HG02970 (cell line): ENCODE measurements at regions not wholly inside any gene's neighbourhood (a gene's known extent, or its start where the extent isn't known, plus 50 kb on each side); places are given as distances from the start of the nearest gene placed in this dataset.

Source experiments
- ATAC-seq: cut with Tn5 transposase; IDR thresholded peaks from one replicate; pipeline ENCODE4 v1.9.1; 2021; ENCODE audit warnings: mild to moderate bottlenecking, moderate library complexity, moderate number of reproducible peaks; ENCODE audit not compliant: unreplicated experiment, low FRiP score

DNA sequence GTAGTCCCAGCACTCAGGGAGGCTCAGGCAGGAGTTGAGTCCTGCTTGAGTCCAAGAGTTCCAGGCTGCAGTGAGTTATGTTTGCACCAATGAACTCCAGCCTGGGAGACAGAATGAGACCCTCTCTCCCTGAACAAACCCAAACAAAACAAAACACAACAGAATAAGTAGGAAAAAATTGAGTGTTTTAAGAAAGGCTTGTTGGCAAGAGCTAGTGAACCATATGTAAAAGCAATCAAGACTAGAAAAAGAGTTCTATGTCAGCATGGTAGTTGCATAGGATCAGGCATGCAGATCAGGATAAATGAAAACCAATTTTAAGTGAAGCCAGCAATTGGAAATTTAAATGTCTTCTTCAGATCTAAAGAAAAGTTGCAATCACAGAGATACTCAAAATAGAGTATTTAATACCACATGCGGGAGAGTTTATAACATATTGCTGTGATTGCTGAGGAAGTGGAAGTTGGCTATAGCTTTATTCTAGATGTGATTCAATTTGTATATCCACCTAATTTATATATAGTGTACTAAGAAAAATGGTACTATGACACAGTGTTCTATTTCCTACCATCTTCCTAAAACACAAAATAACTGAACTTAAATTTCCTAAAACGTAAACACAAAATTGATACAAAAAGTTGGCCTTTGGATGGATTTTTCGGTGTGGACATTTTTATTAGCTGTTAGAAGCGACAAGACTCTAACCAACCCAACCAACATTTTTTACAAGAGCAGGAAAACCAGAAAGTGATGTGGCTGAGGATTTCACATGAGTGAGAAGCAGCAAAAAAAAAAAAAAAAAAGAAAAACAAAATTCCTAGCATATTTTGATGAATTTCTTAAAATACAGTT lies 101.9 kb upstream of the ROBO1 start:
- ATAC-seq, result no peak

- ATAC-seq, result no peak
These were observed 98.4 kb upstream of the ROBO1 start for GRCh38 chr3:79866162-79866561.

- ATAC-seq, result no peak
These were observed 96.3 kb upstream of the ROBO1 start for GRCh38 chr3:79864077-79864476.

GRCh38 chr3:79848876-79849275 lies 81.1 kb upstream of the ROBO1 start:
- no peak for ATAC-seq

- ATAC-seq, result no peak
These were observed 80.1 kb upstream of the ROBO1 start for GRCh38 chr3:79847928-79848327.

DNA sequence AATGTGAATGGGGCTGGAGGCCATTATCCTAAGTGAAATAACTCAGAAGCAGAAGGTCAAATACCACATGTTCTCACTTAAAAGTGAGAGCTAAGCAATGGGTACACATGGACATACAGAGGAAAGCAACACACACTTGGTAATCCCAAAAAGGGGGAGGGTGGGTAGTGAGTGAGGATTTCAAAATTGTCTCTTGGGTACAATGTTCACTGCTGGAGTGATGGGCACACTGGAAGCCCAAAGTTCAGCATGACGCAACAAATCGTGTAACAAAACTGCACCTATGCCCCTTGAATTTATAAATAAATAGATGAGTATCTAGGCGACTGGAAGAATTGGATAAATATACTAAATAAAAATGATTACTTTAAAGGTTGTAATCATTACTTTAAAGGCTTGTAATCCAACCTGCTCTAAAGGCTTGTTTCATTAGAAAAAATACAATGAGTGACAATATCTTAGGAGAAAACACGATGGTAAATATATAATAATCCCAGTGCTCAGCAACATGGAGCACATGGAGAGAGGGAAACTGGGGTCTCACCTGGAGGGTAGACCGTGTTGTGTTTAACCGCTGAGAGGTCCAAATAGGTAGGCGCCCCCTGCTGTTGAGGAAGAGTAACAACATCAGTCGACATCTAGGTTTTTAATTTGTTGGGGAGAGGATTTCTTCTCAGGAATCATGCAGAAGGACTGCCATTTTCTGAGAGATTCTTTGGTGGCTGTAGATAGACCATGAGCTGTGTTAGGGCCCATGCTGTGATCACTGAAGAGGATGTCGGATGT lies 78.5 kb upstream of the ROBO1 start:
- no peak for ATAC-seq

GRCh38 chr3:79845546-79845945 lies 77.7 kb upstream of the ROBO1 start:
- ATAC-seq, result no peak

GRCh38 chr3:79844176-79844575 lies 76.4 kb upstream of the ROBO1 start:
- no peak for ATAC-seq

DNA sequence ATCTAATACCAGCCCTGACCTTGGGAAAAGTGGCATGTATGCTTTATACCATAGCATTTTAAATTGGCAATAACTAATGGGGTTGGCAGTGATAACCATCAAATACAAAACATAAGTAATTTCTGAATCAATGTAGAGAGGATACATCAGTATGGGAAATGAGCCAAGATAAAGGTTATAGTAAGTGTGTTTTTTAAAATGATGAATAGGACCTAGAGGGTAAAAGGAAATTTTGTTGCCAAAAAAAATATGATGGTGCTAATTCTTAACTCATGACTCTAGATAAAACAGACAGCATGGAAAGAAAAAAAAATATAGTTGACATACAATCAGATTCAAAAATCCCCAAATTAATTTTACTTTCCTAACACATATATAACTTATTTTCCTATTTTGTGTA lies 75.4 kb upstream of the ROBO1 start:
- no peak for ATAC-seq

DNA sequence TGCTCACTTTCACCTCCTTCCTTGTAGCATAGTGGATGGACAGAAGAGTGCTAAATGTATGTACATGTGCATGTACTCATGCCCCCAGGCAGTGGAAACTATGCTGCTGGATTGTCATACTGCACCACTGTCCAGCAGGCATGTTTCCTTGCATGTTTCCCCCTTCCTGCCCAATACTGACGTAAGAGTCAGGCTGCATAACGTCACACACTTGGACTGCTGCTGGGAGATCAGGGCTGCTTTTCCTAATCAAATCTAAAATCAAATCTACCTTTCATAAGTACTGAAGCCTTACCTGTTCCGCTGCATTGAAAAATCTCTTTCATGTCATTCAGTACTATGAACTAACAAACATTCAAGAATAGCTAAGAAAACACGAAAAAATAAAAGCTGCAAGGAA lies 67.9 kb upstream of the ROBO1 start:
- ATAC-seq, result no peak

GRCh38 chr3:79824166-79824565 lies 56.4 kb upstream of the ROBO1 start:
- no peak for ATAC-seq

GRCh38 chr3:79822076-79822475 lies 54.3 kb upstream of the ROBO1 start:
- ATAC-seq, result no peak

GRCh38 chr3:79820089-79820488 lies 52.3 kb upstream of the ROBO1 start:
- ATAC-seq, result no peak

DNA sequence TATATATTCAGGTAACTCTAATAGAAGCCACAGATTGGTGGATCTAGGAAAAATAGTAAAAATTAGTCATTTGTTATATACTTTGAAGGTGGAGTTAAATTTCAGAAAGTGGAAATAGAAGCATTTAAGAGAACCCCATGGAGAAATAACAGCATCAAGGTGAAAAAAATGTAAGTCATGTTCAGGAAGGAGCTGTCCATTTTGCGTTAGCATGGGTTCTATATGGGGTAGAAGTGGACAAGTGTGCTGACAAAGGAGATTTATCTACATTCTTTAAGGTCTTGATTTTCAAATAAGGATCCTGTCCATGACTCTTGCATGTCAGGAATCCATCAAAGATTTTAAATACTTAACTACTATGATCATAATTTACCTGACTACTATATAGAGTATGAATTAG lies 50.2 kb upstream of the ROBO1 start:
- no peak for ATAC-seq
